HG02678 (cell line): ENCODE measurements at regions not wholly inside any gene's neighbourhood (a gene's known extent, or its start where the extent isn't known, plus 50 kb on each side); places are given as distances from the start of the nearest gene placed in this dataset.
"Not testable (repeated sequence)": the region's sequence is repeated elsewhere in the genome, so short reads cannot be mapped to it uniquely, and the experiment has no call there.

Experiments used
- ATAC-seq: cut with Tn5 transposase; IDR thresholded peaks from one replicate; pipeline ENCODE4 v1.9.1; 2021; ENCODE audit warnings: mild to moderate bottlenecking, moderate library complexity; ENCODE audit not compliant: unreplicated experiment

DNA sequence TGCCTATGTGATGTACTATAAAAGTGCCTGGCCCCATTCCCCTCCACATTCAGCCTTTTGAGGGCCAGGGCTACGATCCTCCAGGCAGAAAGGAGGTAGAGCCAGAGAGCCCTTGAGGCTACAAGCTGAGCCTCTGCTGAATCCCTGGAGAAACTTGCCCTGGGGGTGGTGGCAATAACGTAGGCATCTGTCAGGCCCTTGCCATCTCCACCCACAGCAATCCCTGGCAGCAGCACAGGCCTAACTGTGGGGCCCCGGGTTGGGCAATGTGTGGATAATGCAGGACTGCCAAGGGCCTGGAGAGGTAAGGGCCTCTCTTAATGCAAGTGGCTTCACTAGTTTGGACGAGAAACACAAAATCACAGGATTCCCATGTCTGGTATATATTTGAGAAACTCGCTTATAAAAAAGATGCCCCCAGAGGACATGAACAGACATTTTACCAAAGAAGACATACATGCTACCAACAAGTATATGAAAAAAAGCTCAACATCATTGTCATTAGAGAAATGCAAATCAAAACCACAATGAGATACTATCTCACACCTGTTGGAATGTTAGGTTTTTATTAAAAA lies 99.0 kb downstream of the QRSL1 start:
- ATAC-seq = no peak

DNA sequence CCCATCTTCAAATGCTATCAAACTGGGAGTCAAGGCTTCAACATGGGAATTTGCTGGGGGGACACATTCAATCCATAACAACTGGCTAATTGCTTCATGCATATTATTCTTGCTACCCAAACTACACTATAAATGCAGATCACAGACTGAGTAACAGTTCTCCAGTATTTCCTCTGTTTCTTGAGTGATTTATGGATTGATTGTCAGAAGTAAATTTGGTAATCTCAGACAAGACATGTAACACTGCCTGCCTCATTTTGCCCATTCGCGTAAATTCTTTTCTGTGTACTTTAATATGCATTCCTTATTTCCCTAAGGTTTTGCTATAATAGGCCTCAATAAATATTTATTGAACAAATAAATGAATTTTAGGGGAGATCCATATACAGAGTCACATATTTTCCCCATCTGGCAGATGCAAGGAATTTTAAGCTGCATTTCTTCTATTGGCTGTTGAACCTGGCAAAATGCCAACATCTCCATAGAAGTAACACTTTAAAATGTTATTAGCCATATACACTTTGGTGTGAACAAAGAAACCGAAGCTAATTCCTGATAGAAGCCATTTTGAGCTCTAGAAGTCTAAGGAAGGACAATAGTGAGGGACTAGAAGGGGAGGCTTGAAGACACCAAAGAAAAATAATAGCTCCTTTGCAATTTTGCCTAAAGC lies 98.2 kb downstream of the QRSL1 start:
- ATAC-seq = no peak

DNA sequence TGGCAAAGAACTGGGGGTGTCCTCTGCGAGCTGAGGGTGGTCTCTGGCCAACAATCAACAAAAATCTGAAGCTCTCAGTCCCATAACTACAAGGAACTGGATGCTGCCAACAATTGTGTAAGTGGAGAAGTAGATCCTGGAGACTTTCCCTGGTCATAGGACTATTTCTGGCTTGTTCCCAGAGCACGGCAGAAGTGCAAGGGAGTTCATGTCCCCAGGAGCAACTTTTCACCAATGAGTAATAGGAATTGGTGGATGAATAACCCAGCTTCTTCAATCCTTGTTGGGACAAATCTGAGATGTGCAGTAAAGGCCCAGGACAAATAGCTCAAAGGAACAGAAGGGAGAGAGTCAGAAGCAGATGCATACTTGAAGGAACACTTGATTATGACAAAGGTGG lies 95.5 kb downstream of the QRSL1 start:
- ATAC-seq = no peak

GRCh38 chr6:106724337-106724736 lies 95.0 kb downstream of the QRSL1 start:
- ATAC-seq = no peak

DNA sequence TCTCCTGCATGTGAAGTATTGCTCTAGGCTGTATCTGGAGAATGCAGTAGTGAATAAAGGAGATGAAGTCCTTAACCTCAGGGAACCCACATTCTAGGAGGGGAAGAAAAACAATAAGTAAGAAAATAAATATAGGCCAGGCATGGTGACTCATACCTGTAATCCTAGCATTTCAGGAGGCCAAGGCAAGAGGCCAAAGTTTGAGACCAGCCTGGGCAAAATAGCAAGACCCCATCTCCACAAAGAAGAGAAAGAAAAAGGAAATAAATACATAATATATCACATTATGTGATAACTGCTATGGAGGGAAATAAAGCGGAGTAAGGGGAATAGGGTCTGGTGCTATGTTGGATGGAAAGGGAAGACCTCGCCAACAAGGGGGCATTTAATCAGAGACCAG lies 94.0 kb downstream of the QRSL1 start:
- ATAC-seq = not testable (repeated sequence)

DNA sequence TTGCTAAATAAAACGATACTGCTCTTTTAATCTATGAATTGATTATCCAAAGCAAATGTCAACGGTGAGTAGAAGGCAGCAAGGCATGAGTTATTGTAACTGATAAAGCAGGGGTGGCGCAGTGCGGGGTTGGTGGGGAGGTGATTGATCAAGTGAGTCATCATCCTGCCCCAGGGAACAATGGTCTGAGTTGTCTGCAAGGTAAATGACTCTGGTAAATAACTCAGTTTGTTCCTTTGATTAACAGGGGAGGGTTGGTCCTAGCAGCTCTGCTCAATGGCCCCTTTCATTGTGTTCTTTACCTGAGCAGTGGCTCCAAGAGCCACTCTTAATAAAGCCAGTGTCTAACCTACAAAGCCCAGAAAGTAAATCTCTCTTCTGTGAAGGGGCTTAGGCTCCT lies 91.8 kb downstream of the QRSL1 start:
- ATAC-seq = not testable (repeated sequence)
